ENCODE measurements at regions not wholly inside any gene's neighbourhood (a gene's known extent, or its start where the extent isn't known, plus 50 kb on each side); places are given as distances from the start of the nearest gene placed in this dataset.

- H2AFZ ChIP-seq (ENCODE audit: low read depth, low read length, severe bottlenecking): no peak overlapping the region
- no peak overlapping the region for H3K4me3 ChIP-seq (ENCODE audit: insufficient read depth, low read length, poor library complexity, severe bottlenecking)
- H3K4me2 ChIP-seq (ENCODE audit: low read depth, low read length, poor library complexity, severe bottlenecking): no peak overlapping the region
- no peaks in the 10 kb centered on the region for H4K20me1 ChIP-seq (ENCODE audit: low read depth, low read length)
- H3K36me3 ChIP-seq (ENCODE audit: low read length): no peaks in the 10 kb centered on the region
- no peaks in the 10 kb centered on the region for H3F3A ChIP-seq (ENCODE audit: insufficient read depth)
- H3K27ac ChIP-seq (ENCODE audit: low read depth, low read length): no peak overlapping the region
- TF ChIP-seq, protein P1, sequence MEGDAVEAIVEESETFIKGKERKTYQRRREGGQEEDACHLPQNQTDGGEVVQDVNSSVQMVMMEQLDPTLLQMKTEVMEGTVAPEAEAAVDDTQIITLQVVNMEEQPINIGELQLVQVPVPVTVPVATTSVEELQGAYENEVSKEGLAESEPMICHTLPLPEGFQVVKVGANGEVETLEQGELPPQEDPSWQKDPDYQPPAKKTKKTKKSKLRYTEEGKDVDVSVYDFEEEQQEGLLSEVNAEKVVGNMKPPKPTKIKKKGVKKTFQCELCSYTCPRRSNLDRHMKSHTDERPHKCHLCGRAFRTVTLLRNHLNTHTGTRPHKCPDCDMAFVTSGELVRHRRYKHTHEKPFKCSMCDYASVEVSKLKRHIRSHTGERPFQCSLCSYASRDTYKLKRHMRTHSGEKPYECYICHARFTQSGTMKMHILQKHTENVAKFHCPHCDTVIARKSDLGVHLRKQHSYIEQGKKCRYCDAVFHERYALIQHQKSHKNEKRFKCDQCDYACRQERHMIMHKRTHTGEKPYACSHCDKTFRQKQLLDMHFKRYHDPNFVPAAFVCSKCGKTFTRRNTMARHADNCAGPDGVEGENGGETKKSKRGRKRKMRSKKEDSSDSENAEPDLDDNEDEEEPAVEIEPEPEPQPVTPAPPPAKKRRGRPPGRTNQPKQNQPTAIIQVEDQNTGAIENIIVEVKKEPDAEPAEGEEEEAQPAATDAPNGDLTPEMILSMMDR (IDR thresholded peaks at IDR 0.05; ENCODE audit: insufficient read depth, low read length, poor library complexity, severe bottlenecking): no peak
- TF ChIP-seq EZH2phosphoT487 (conservative IDR thresholded peaks at IDR 0.05; ENCODE audit: low read length): no peak
- H3K9ac ChIP-seq (ENCODE audit: low read length): no peak overlapping the region
- no peaks in the 10 kb centered on the region for H3K79me2 ChIP-seq (ENCODE audit: insufficient read depth, low read length)
- H3K9me2 ChIP-seq (replicated peaks; ENCODE audit: insufficient read depth, low read length): no peaks in the 10 kb centered on the region
- H3K9me3 ChIP-seq (ENCODE audit: insufficient read depth, low read length): no peaks in the 10 kb centered on the region
- no peaks in the 10 kb centered on the region for H3K27me3 ChIP-seq (ENCODE audit: low read length)
Observed at GRCh38 chr2:226074391-226074790, 674.9 kb downstream of the NYAP2 start.

DNA sequence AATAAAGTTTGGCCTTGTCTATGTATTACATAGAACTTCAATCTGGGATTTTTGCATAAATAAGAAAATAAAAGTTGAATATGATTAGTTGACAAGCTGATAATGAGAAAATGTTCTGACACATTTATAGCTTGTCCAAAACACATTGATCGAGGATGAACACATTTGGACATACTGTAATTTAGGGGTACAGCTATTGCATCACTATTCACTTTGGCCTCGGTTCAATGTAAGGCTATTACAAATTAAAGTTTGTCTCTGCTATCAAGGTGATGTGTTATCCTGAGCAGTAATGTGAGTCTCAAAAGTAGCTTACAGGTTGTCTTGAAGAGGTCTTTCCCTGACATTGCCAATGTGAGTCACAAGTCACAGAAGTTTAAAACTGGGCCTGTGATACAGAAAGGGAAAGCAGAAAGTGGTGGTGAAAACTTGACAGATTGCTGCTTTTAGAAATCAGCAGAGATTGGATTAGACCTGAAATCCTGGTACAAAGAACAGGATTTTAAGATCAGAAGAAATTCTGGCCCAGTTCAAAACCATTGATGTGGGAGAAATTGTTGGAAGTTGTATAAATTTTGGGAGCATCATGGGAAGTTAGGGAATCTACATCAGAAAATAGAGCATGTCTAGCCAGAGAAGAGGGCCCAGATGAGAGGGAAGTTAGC lies 674.1 kb downstream of the NYAP2 start:
- H3F3A ChIP-seq (ENCODE audit: insufficient read depth): no peaks in the 10 kb centered on the region
- TF ChIP-seq EZH2phosphoT487 (conservative IDR thresholded peaks at IDR 0.05; ENCODE audit: low read length): no peak
- TF ChIP-seq, protein P1 (IDR thresholded peaks at IDR 0.05; ENCODE audit: insufficient read depth, low read length, poor library complexity, severe bottlenecking): no peak
- no peaks in the 10 kb centered on the region for H3K9me2 ChIP-seq (replicated peaks; ENCODE audit: insufficient read depth, low read length)

DNA sequence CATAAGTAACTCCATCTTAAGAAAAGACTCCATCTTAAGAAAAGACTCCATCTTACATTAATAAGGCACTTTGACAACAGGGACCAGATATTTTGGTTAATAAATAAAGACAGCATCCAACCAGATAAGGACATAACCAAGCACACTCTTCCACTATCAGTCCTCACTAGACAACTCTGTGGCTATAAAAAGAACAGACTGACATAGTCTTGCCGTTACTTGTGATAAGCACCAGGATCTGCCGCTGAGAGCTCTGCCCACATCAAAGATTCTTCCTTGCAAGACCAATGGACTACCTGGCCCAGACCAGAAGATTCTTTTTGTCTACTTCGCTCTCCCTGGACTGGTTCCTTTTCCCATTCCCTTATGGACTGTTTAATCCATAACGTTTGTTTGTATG lies 667.4 kb downstream of the NYAP2 start:
- Histone ChIP-seq H3K9me3 (ENCODE audit: insufficient read depth, low read length) (no peaks in the 10 kb centered on the region), H3K9ac (ENCODE audit: low read length) (no peak overlapping the region), H4K20me1 (ENCODE audit: low read depth, low read length) (no peaks in the 10 kb centered on the region), H3F3A (ENCODE audit: insufficient read depth) (no peaks in the 10 kb centered on the region), H3K9me2 (replicated peaks; ENCODE audit: insufficient read depth, low read length) (no peaks in the 10 kb centered on the region), H3K4me3 (ENCODE audit: insufficient read depth, low read length, poor library complexity, severe bottlenecking) (no peak overlapping the region), H3K36me3 (ENCODE audit: low read length) (no peaks in the 10 kb centered on the region), H3K27ac (ENCODE audit: low read depth, low read length) (no peak overlapping the region), H2AFZ (ENCODE audit: low read depth, low read length, severe bottlenecking) (no peak overlapping the region), H3K79me2 (ENCODE audit: insufficient read depth, low read length) (no peaks in the 10 kb centered on the region), H3K27me3 (ENCODE audit: low read length) (no peaks in the 10 kb centered on the region), H3K4me2 (ENCODE audit: low read depth, low read length, poor library complexity, severe bottlenecking) (no peak overlapping the region)
- TF ChIP-seq EZH2phosphoT487 (conservative IDR thresholded peaks at IDR 0.05; ENCODE audit: low read length): no peak
- TF ChIP-seq, protein P1 (IDR thresholded peaks at IDR 0.05; ENCODE audit: insufficient read depth, low read length, poor library complexity, severe bottlenecking): no peak

More for the DNA sequence above, 674.1 kb downstream of the NYAP2 start:
- Histone ChIP-seq H3K4me3 (ENCODE audit: insufficient read depth, low read length, poor library complexity, severe bottlenecking) (no peak overlapping the region), H3K27me3 (ENCODE audit: low read length) (no peaks in the 10 kb centered on the region), H4K20me1 (ENCODE audit: low read depth, low read length) (no peaks in the 10 kb centered on the region), H3K4me2 (ENCODE audit: low read depth, low read length, poor library complexity, severe bottlenecking) (no peak overlapping the region), H3K79me2 (ENCODE audit: insufficient read depth, low read length) (no peaks in the 10 kb centered on the region), H2AFZ (ENCODE audit: low read depth, low read length, severe bottlenecking) (no peak overlapping the region), H3K36me3 (ENCODE audit: low read length) (no peaks in the 10 kb centered on the region), H3K9me3 (ENCODE audit: insufficient read depth, low read length) (no peaks in the 10 kb centered on the region), H3K27ac (ENCODE audit: low read depth, low read length) (no peak overlapping the region), H3K9ac (ENCODE audit: low read length) (no peak overlapping the region)
